ENCODE measurements at regions not wholly inside any gene's neighbourhood (a gene's known extent, or its start where the extent isn't known, plus 50 kb on each side); places are given as distances from the start of the nearest gene placed in this dataset.

- Histone ChIP-seq H2BK5ac (ENCODE audit: low read length) (no peak overlapping the region), H4K8ac (ENCODE audit: low read depth, low read length) (no peak overlapping the region), H2BK15ac (replicated peaks; ENCODE audit: low read depth) (no peak overlapping the region), H3K79me1 (ENCODE audit: low read length) (no peaks in the 10 kb centered on the region), H3K36me3 (ENCODE audit: control insufficient read depth, insufficient read depth, low read length) (no peaks in the 10 kb centered on the region), H2AK5ac (ENCODE audit: low read length) (no peak overlapping the region), H3K18ac (ENCODE audit: low read length) (no peak overlapping the region), H3K9ac (ENCODE audit: low read length) (no peak overlapping the region), H3K27ac (ENCODE audit: low read depth, low read length) (no peak overlapping the region), H3K4me1 (ENCODE audit: control insufficient read depth, low read depth, low read length) (no peaks in the 10 kb centered on the region), H4K5ac (ENCODE audit: low read length) (no peak overlapping the region), H3K23ac (ENCODE audit: low read length) (no peak overlapping the region), H2BK120ac (ENCODE audit: low read depth, low read length) (no peak overlapping the region), H3K4me2 (ENCODE audit: low read length) (no peak overlapping the region), H3K56ac (ENCODE audit: low read length) (no peak overlapping the region), H3K27me3 (ENCODE audit: insufficient read depth, low read length, poor library complexity) (no peaks in the 10 kb centered on the region), H3K79me2 (ENCODE audit: control insufficient read depth, insufficient read depth, low read length) (no peaks in the 10 kb centered on the region), H3K4ac (ENCODE audit: low read depth, low read length) (no peak overlapping the region), H3K4me3 (ENCODE audit: low read length) (no peak overlapping the region)
- WGBS (ENCODE audit: extremely low coverage, insufficient coverage, low lambda C conversion rate) = 100% methylated on average over 1 of the region's 3 CpGs
- DNase-seq = no peak
These were observed 783.7 kb downstream of the FRK start for GRCh38 chr6:115276881-115277565.

GRCh38 chr6:115272311-115272710 lies 788.4 kb downstream of the FRK start:
- no peak overlapping the region for H3K9ac ChIP-seq (ENCODE audit: low read length)
- H3K4me2 ChIP-seq (ENCODE audit: low read length) = no peak overlapping the region
- H3K18ac ChIP-seq (ENCODE audit: low read length) = no peak overlapping the region
- no peak overlapping the region for H2BK15ac ChIP-seq (replicated peaks; ENCODE audit: low read depth)
- H2BK120ac ChIP-seq (ENCODE audit: low read depth, low read length) = no peak overlapping the region
- H3K56ac ChIP-seq (ENCODE audit: low read length) = no peak overlapping the region
- no peak overlapping the region for H3K4me3 ChIP-seq (ENCODE audit: low read length)
- H4K5ac ChIP-seq (ENCODE audit: low read length) = no peak overlapping the region
- H3K36me3 ChIP-seq (ENCODE audit: control insufficient read depth, insufficient read depth, low read length) = no peaks in the 10 kb centered on the region
- H2BK5ac ChIP-seq (ENCODE audit: low read length) = no peak overlapping the region
- H3K79me2 ChIP-seq (ENCODE audit: control insufficient read depth, insufficient read depth, low read length) = no peaks in the 10 kb centered on the region
- no peak for DNase-seq
- H3K27me3 ChIP-seq (ENCODE audit: insufficient read depth, low read length, poor library complexity) = no peaks in the 10 kb centered on the region
- no peak overlapping the region for H4K8ac ChIP-seq (ENCODE audit: low read depth, low read length)
- no peaks in the 10 kb centered on the region for H3K79me1 ChIP-seq (ENCODE audit: low read length)
- no peak overlapping the region for H2AK5ac ChIP-seq (ENCODE audit: low read length)
- no peak overlapping the region for H3K4ac ChIP-seq (ENCODE audit: low read depth, low read length)
- no peak overlapping the region for H3K23ac ChIP-seq (ENCODE audit: low read length)
- H3K27ac ChIP-seq (ENCODE audit: low read depth, low read length) = no peak overlapping the region
- no peaks in the 10 kb centered on the region for H3K4me1 ChIP-seq (ENCODE audit: control insufficient read depth, low read depth, low read length)

- Histone ChIP-seq H3K79me2 (ENCODE audit: control insufficient read depth, insufficient read depth, low read length) (no peaks in the 10 kb centered on the region), H3K9ac (ENCODE audit: low read length) (no peak overlapping the region), H3K4me3 (ENCODE audit: low read length) (no peak overlapping the region), H3K4me1 (ENCODE audit: control insufficient read depth, low read depth, low read length) (no peaks in the 10 kb centered on the region), H3K18ac (ENCODE audit: low read length) (no peak overlapping the region), H3K4ac (ENCODE audit: low read depth, low read length) (no peak overlapping the region), H4K8ac (ENCODE audit: low read depth, low read length) (no peak overlapping the region), H2BK15ac (replicated peaks; ENCODE audit: low read depth) (no peak overlapping the region), H2AK5ac (ENCODE audit: low read length) (no peak overlapping the region), H4K5ac (ENCODE audit: low read length) (no peak overlapping the region), H3K27me3 (ENCODE audit: insufficient read depth, low read length, poor library complexity) (no peaks in the 10 kb centered on the region), H3K27ac (ENCODE audit: low read depth, low read length) (no peak overlapping the region), H3K23ac (ENCODE audit: low read length) (no peak overlapping the region), H3K79me1 (ENCODE audit: low read length) (no peaks in the 10 kb centered on the region), H3K4me2 (ENCODE audit: low read length) (no peak overlapping the region), H3K36me3 (ENCODE audit: control insufficient read depth, insufficient read depth, low read length) (no peaks in the 10 kb centered on the region), H3K56ac (ENCODE audit: low read length) (no peak overlapping the region), H2BK120ac (ENCODE audit: low read depth, low read length) (no peak overlapping the region), H2BK5ac (ENCODE audit: low read length) (no peak overlapping the region)
- no CpG with 5 or more reads among the region's 5 CpGs for WGBS (ENCODE audit: extremely low coverage, insufficient coverage, low lambda C conversion rate)
- DNase-seq = peak; percentile 60
These were observed 789.3 kb downstream of the FRK start for GRCh38 chr6:115271434-115271833.

- Histone ChIP-seq H2AK5ac (ENCODE audit: low read length) (no peak overlapping the region), H3K4me1 (ENCODE audit: control insufficient read depth, low read depth, low read length) (no peaks in the 10 kb centered on the region), H3K27ac (ENCODE audit: low read depth, low read length) (no peak overlapping the region), H3K18ac (ENCODE audit: low read length) (no peak overlapping the region), H3K79me2 (ENCODE audit: control insufficient read depth, insufficient read depth, low read length) (no peaks in the 10 kb centered on the region), H3K9ac (ENCODE audit: low read length) (no peak overlapping the region), H4K5ac (ENCODE audit: low read length) (peak overlapping the region; percentile 50), H3K23ac (ENCODE audit: low read length) (no peak overlapping the region), H3K79me1 (ENCODE audit: low read length) (no peaks in the 10 kb centered on the region), H3K36me3 (ENCODE audit: control insufficient read depth, insufficient read depth, low read length) (no peaks in the 10 kb centered on the region), H3K56ac (ENCODE audit: low read length) (no peak overlapping the region), H3K4ac (ENCODE audit: low read depth, low read length) (no peak overlapping the region), H2BK120ac (ENCODE audit: low read depth, low read length) (no peak overlapping the region), H3K27me3 (ENCODE audit: insufficient read depth, low read length, poor library complexity) (no peaks in the 10 kb centered on the region), H2BK5ac (ENCODE audit: low read length) (no peak overlapping the region), H3K4me3 (ENCODE audit: low read length) (no peak overlapping the region), H2BK15ac (replicated peaks; ENCODE audit: low read depth) (no peak overlapping the region), H3K4me2 (ENCODE audit: low read length) (no peak overlapping the region), H4K8ac (ENCODE audit: low read depth, low read length) (no peak overlapping the region)
- DNase-seq = no peak
These were observed 789.7 kb downstream of the FRK start for GRCh38 chr6:115270953-115271352.

- Histone ChIP-seq H3K4me2 (ENCODE audit: low read length) (no peak overlapping the region), H2BK15ac (replicated peaks; ENCODE audit: low read depth) (no peak overlapping the region), H3K27ac (ENCODE audit: low read depth, low read length) (no peak overlapping the region), H3K4ac (ENCODE audit: low read depth, low read length) (no peak overlapping the region), H2BK120ac (ENCODE audit: low read depth, low read length) (no peak overlapping the region), H2AK5ac (ENCODE audit: low read length) (no peak overlapping the region), H3K79me2 (ENCODE audit: control insufficient read depth, insufficient read depth, low read length) (no peaks in the 10 kb centered on the region), H3K4me1 (ENCODE audit: control insufficient read depth, low read depth, low read length) (no peaks in the 10 kb centered on the region), H4K8ac (ENCODE audit: low read depth, low read length) (no peak overlapping the region), H3K4me3 (ENCODE audit: low read length) (no peak overlapping the region), H3K79me1 (ENCODE audit: low read length) (no peaks in the 10 kb centered on the region), H3K56ac (ENCODE audit: low read length) (no peak overlapping the region), H3K36me3 (ENCODE audit: control insufficient read depth, insufficient read depth, low read length) (no peaks in the 10 kb centered on the region), H3K18ac (ENCODE audit: low read length) (no peak overlapping the region), H3K23ac (ENCODE audit: low read length) (no peak overlapping the region), H3K27me3 (ENCODE audit: insufficient read depth, low read length, poor library complexity) (no peaks in the 10 kb centered on the region), H2BK5ac (ENCODE audit: low read length) (no peak overlapping the region), H3K9ac (ENCODE audit: low read length) (no peak overlapping the region), H4K5ac (ENCODE audit: low read length) (no peak overlapping the region)
- DNase-seq = no peak
- WGBS (ENCODE audit: extremely low coverage, insufficient coverage, low lambda C conversion rate) = no CpG with 5 or more reads among the region's 4 CpGs
These were observed 819.3 kb downstream of the FRK start for GRCh38 chr6:115241373-115241772.

GRCh38 chr6:115221198-115221597 lies 839.5 kb downstream of the FRK start:
- H3K27ac ChIP-seq (ENCODE audit: low read depth, low read length) = no peak overlapping the region
- no peaks in the 10 kb centered on the region for H3K79me2 ChIP-seq (ENCODE audit: control insufficient read depth, insufficient read depth, low read length)
- H2BK5ac ChIP-seq (ENCODE audit: low read length) = no peak overlapping the region
- H3K4ac ChIP-seq (ENCODE audit: low read depth, low read length) = no peak overlapping the region
- H2BK120ac ChIP-seq (ENCODE audit: low read depth, low read length) = no peak overlapping the region
- no peaks in the 10 kb centered on the region for H3K27me3 ChIP-seq (ENCODE audit: insufficient read depth, low read length, poor library complexity)
- no peak overlapping the region for H4K5ac ChIP-seq (ENCODE audit: low read length)
- no peaks in the 10 kb centered on the region for H3K36me3 ChIP-seq (ENCODE audit: control insufficient read depth, insufficient read depth, low read length)
- H3K9ac ChIP-seq (ENCODE audit: low read length) = no peak overlapping the region
- H3K18ac ChIP-seq (ENCODE audit: low read length) = no peak overlapping the region
- no peak overlapping the region for H3K56ac ChIP-seq (ENCODE audit: low read length)
- H3K4me1 ChIP-seq (ENCODE audit: control insufficient read depth, low read depth, low read length) = no peaks in the 10 kb centered on the region
- H3K4me3 ChIP-seq (ENCODE audit: low read length) = no peak overlapping the region
- no CpG with 5 or more reads among the region's 1 CpG for WGBS (ENCODE audit: extremely low coverage, insufficient coverage, low lambda C conversion rate)
- H3K79me1 ChIP-seq (ENCODE audit: low read length) = no peaks in the 10 kb centered on the region
- DNase-seq = no peak
- H3K23ac ChIP-seq (ENCODE audit: low read length) = no peak overlapping the region
- no peak overlapping the region for H3K4me2 ChIP-seq (ENCODE audit: low read length)
- H4K8ac ChIP-seq (ENCODE audit: low read depth, low read length) = no peak overlapping the region
- no peak overlapping the region for H2BK15ac ChIP-seq (replicated peaks; ENCODE audit: low read depth)
- no peak overlapping the region for H2AK5ac ChIP-seq (ENCODE audit: low read length)

Measured in mesendoderm (in vitro differentiated cells).